Stomach (tissue), 4 donors: ENCODE measurements at regions not wholly inside any gene's neighbourhood (a gene's known extent, or its start where the extent isn't known, plus 50 kb on each side); places are given as distances from the start of the nearest gene placed in this dataset.

ENCODE experiments used
- POLR2AphosphoS5 ChIP-seq, 3 donors: sonication (generic); formaldehyde crosslinking; IDR thresholded peaks; one replicate each; pipeline ENCODE4 v1.6.1; 2016; ENCODE audit warnings: antibody characterized with exemption in 3 of 3
- TF ChIP-seq, protein P1 (sequence below), 7 experiments: fragments of 450-650 bp in 4 of 7; fragments of 200-600 bp in 3 of 7; sonication (generic) in 3 of 7; IDR thresholded peaks; one replicate each; pipeline ENCODE4 v1.5.1; 2016 to 2019; ENCODE audit warnings: antibody characterized with exemption in 7 of 7, control low read depth in 2 of 7, mild to moderate bottlenecking in 1 of 7

DNA sequence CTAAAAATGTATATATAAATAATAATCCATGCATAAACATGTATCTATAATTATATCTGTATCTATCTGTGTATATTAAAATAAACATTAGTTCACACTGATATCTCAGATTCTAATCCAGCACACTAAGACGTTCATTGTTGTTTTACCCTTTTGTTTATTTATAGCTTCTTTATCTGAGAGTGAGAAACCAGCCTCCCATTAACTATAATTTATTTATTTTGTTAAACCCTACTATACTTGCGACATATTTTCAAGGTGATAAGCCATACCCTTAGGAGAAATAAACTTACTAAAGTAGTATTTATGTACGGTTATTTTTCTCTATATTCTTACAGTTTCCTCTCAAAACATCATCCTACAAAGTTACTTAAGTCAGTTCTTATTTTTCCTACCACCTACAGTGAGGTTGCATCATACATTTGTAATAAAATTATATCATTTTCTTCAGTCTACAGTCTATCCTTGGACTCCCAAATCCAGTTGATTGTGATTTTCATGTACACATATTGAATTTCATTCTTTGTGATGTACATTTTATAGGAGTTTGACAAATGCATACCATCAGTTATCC is 726.4 kb upstream of the FAM174A start:
- no peak for TF ChIP-seq POLR2AphosphoS5 (IDR thresholded peaks at IDR 0.05)
- TF ChIP-seq, protein P1, sequence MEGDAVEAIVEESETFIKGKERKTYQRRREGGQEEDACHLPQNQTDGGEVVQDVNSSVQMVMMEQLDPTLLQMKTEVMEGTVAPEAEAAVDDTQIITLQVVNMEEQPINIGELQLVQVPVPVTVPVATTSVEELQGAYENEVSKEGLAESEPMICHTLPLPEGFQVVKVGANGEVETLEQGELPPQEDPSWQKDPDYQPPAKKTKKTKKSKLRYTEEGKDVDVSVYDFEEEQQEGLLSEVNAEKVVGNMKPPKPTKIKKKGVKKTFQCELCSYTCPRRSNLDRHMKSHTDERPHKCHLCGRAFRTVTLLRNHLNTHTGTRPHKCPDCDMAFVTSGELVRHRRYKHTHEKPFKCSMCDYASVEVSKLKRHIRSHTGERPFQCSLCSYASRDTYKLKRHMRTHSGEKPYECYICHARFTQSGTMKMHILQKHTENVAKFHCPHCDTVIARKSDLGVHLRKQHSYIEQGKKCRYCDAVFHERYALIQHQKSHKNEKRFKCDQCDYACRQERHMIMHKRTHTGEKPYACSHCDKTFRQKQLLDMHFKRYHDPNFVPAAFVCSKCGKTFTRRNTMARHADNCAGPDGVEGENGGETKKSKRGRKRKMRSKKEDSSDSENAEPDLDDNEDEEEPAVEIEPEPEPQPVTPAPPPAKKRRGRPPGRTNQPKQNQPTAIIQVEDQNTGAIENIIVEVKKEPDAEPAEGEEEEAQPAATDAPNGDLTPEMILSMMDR (IDR thresholded peaks at IDR 0.05) = no peak
